C4-2B (cell line): ENCODE measurements at regions not wholly inside any gene's neighbourhood (a gene's known extent, or its start where the extent isn't known, plus 50 kb on each side); places are given as distances from the start of the nearest gene placed in this dataset.

Experiments
- H3K27ac ChIP-seq: fragments of 450-650 bp; 2 replicates; pipeline ENCODE4 v1.5.1; 2017
- CTCF ChIP-seq: fragments of 450-650 bp; conservative IDR thresholded peaks from 2 replicates; pipeline ENCODE4 v1.5.1; 2017; ENCODE audit warnings: mild to moderate bottlenecking
- ZFX ChIP-seq: fragments of 450-650 bp; IDR thresholded peaks from 2 replicates; pipeline ENCODE4 v1.6.1; 2017

- TF ChIP-seq ZFX (no peak), CTCF (no peak)
- H3K27ac ChIP-seq, result no peak overlapping the region
Measured at GRCh38 chr11:127531167-127531566, 530.6 kb upstream of the KIRREL3 start.

GRCh38 chr11:127528297-127528696, 527.7 kb upstream of the KIRREL3 start:
- H3K27ac ChIP-seq, result no peak overlapping the region
- TF ChIP-seq CTCF, result no peak

GRCh38 chr11:127524618-127525017, 524.0 kb upstream of the KIRREL3 start:
- TF ChIP-seq ZFX (no peak), CTCF (no peak)
- H3K27ac ChIP-seq, result no peak overlapping the region

- H3K27ac ChIP-seq, result no peak overlapping the region
- TF ChIP-seq CTCF, result no peak
- TF ChIP-seq ZFX, result no peak
Measured at GRCh38 chr11:127521413-127521812, 520.8 kb upstream of the KIRREL3 start.

- no peak overlapping the region for H3K27ac ChIP-seq
- TF ChIP-seq CTCF, result no peak
- no peak for TF ChIP-seq ZFX
Measured at GRCh38 chr11:127507851-127508250, 507.3 kb upstream of the KIRREL3 start.

GRCh38 chr11:127506647-127507046, 506.1 kb upstream of the KIRREL3 start:
- H3K27ac ChIP-seq, result no peak overlapping the region
- TF ChIP-seq ZFX (no peak), CTCF (no peak)

- TF ChIP-seq ZFX (no peak), CTCF (no peak)
- no peak overlapping the region for H3K27ac ChIP-seq
Measured at GRCh38 chr11:127506126-127506525, 505.6 kb upstream of the KIRREL3 start.
